Amniotic stem cell (primary cell): ENCODE measurements at regions not wholly inside any gene's neighbourhood (a gene's known extent, or its start where the extent isn't known, plus 50 kb on each side); places are given as distances from the start of the nearest gene placed in this dataset.

ENCODE experiments used
- DNase-seq: peaks from one replicate; lab custom pipeline; 2025; lab: John Stamatoyannopoulos, UW

GRCh38 chr5:8138884-8139283 lies 269.9 kb downstream of the MTRR start:
- no peak for DNase-seq

DNA sequence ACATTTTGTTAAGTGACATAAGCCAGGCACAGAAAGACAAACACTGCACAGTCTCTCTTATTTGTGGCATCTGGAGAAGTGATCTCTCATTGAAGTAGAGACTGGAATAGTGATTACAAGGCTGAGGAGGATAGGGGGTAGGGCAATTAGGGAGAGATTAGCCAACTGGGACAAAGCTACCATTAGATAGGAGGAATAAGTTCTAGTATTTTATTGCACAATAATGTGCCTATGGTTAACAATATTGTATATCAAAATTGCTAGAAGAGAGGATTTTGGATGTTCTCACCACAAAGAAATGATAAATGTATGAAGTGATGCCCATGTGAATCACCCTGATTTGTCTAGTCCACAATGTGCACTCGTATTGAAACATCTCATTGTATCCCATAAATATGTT lies 281.8 kb downstream of the MTRR start:
- no peak for DNase-seq

GRCh38 chr5:8156706-8157105 lies 287.8 kb downstream of the MTRR start:
- no peak for DNase-seq

DNA sequence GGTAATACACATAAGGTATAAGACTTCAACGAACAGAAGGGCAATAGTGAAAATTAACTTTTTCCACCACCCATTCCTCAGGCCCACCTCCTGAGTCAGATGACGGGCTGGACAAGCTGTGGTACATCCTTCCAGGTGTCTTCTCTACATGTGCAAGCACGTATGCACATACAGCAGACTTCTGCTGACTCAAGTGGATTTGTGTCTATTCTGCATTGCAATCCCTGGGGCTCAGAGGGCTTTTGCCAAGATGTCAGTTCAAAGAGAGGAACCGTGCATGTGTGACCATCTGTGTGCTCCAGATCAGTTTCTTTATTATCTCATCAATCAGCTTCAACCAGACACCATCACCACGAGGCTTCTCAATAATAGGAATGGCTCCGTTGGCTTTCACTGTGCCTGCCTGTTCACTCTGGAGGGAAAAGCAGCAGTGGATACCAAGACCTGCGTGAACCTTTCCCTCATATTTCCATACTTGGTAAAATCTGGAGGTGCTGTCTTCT lies 288.4 kb downstream of the MTRR start:
- no peak for DNase-seq

GRCh38 chr5:8176101-8176693 lies 307.2 kb downstream of the MTRR start:
- DNase-seq = no peak

DNA sequence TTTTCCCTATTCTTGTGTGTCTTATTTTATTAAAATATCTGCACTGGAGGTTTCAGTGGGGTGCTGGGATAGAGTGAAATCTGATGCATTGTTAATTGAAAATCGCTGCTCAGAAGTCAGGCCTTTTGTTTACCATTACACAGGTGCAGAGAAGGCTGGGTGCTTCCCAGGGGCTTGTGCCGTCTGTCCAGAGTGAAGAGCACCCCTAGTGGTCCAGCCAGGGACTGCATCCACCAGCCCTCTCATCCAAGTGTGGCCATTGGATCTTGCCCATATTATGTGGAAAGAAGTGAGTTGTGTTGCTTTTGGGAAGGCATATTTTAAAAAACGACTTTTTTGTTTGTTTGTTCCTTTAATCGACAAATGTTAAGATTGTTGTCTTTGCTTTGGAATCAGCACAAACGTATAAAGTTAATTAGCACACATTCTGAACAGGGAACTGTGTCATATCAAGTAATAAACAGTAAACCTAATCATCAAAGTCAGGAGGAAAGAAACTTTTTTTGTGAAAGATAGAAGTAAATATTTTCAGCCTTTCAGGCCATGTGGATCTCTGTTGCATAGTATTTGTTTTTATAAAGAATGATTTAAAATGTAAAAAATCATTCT lies 315.6 kb downstream of the MTRR start:
- DNase-seq = no peak

- no peak for DNase-seq
Observed at GRCh38 chr5:8185852-8186251, 316.9 kb downstream of the MTRR start.

GRCh38 chr5:8188874-8189565 lies 320.1 kb downstream of the MTRR start:
- no peak for DNase-seq

- DNase-seq = no peak
Observed at GRCh38 chr5:8192840-8193239, 323.9 kb downstream of the MTRR start.

DNA sequence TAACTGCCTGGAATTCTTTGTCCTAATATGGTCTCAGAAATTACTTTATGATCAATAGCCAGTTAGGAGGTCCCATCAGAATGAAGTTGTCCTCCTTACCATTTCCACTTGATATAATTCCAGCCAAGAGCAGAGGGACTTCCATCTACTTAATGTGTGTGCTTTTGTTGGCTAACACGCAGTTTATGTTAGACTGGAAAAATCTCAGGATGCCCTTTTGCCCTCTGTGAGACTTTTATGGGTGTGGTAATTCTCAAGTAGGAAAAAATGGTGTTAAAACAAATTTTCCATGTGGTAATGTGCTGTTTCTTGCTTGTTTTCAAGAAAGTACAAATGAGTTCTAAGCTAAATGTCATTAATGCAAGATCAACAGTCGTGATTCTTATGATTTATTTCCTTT lies 327.1 kb downstream of the MTRR start:
- no peak for DNase-seq

DNA sequence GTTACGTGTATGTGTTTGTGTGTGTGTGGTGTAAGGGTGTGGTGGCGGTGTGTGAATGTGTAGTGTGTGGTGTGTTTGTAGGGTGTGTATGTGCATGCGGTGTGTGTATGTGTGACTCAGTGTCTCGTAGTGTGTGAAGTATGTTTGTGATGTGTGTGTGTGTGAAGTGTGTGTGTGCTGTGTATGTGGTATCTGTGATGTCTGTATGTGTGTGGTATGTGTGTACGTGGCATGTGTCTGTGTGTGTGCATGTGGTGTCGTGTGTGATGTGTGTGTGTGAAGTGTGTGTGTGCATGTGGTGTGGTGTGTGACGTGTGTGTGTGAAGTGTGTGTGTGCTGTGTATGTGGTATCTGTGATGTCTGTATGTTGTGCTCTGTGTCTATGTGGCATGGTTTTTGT lies 339.4 kb downstream of the MTRR start:
- no peak for DNase-seq

- no peak for DNase-seq
Observed at GRCh38 chr5:8209500-8209899, 340.6 kb downstream of the MTRR start.

DNA sequence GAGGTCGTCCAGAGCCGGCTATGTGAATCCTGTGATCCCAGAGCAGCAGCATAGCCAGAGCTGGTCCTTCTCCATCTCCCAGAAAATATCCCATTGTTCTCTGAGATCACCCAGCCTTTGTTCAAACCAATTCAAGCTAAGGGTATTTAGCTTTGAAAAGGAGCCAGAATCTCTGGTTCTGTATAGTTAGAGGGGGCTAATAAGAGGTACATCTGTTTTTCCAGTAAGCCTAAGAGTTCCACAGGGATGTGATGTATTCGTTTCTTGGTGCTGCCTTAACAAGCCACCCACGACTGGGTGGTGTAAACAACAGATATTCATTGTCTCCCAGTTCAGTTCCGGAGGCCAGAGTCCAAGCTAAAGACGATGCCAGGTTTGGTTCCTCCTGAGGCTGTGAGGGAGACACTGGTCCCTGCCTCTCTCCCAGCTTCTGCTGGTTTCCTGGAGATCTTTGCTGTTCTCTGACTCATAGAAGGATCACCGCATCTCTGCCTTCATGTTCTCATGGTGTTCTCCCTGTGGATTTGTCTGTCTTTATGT lies 344.8 kb downstream of the MTRR start:
- DNase-seq = no peak

- DNase-seq = no peak
Observed at GRCh38 chr5:8216921-8217320, 348.0 kb downstream of the MTRR start.

DNA sequence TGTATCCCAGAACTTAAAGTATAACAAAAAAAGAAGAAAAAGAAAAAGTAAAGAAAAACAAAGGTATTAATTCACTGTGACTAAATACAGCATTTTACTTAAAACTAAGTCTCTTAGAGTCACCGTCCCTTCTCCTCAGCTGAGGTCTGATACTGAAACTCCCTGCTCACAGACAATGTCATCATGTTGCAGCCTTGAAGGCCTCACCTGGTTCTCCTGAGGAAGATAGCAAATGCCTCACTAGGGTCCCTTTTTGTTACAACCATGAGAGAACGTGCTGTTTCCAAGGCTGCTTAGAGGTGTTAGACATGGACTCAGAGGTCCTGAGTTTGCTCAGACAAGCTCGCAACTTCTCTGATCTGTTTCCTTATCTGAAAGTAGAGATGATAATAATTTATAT lies 357.2 kb downstream of the MTRR start:
- no peak for DNase-seq

- DNase-seq = no peak
Observed at GRCh38 chr5:8227112-8227511, 358.2 kb downstream of the MTRR start.

DNA sequence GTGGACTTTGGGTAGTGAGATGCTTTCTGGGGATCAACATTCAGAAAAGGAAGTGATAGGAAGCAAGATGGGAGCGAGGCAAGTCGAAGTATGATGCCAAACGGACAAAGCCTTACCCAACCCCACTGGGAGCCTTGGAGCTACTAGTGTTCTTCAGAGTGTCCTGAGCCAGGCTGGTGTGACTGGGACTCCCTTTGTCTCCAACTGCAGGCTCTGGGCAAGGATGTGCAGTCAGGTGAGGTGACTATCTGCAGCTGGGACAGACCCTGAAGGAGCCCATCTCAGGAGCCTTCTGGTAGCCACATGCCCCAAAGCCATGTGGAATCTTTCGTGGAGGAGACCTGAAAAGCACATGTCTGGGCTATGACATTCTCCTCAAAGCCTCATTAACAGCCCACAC lies 360.6 kb downstream of the MTRR start:
- no peak for DNase-seq

GRCh38 chr5:8230868-8231267 lies 361.9 kb downstream of the MTRR start:
- no peak for DNase-seq

- no peak for DNase-seq
Observed at GRCh38 chr5:8233479-8233878, 364.5 kb downstream of the MTRR start.

DNA sequence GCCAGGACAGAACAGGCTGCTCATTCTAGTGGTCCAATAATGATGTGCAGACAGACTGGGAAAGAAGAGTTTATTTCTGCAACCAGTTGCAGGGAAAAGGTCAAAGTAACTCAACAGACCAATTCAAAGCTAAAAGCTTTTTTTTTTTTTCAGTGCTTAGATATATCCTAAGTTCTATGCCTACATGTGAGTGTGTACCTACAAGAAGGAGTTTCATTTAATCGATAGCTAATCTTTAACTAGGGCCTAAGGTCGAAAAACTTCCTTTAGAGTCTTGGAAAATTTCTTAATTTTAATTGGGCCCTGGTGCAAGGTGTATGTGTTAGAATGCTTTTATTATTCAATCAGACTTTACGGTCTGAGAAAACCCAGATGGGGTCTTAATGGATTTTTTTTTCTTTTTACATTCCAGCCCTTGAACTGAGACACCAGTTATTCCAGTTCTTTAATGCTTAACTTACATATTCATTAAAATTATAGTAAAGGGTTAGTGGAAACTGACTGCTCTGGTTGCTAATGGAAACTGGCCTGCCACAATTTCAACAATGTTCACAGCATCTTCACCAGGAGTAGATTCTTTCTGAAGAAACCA lies 365.3 kb downstream of the MTRR start:
- no peak for DNase-seq

- no peak for DNase-seq
Observed at GRCh38 chr5:8238080-8238479, 369.1 kb downstream of the MTRR start.

DNA sequence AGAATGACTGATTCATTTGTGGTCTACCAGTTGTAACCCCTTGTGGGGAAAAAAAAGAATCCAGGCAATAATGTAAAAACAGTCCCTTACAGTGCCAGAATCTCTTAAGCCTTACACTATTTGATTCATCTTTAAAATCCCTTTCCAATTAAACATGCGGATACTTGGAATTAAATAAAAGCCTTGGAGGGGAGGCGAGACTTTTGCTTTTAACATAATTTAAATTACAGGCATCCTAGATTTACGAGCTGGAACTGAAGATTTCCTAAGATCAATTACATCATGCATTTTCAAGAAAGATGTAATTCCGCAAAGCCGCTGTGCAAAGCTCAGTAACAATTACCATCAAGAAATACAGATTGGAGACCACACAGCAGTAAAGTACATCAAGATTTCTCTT lies 370.2 kb downstream of the MTRR start:
- no peak for DNase-seq

DNA sequence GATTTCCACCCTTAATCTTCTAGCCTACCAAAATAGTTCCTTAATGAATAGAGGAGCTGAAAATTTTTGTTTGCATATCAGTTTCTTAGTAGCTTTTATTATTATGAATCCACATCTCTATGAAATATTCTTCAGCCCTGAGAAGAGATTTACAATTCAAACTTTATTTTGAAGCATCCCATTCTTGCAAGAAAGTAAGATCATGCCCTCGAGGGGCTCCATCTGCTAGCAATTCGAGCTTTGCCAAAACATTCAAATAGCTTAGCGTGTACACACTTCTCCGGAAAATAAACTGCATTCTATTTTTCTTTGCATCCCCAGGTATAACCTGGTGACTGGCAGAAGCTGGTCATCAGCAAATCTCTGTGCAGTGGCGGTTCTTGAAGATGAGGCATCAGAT lies 370.7 kb downstream of the MTRR start:
- no peak for DNase-seq
